ENCODE measurements at regions not wholly inside any gene's neighbourhood (a gene's known extent, or its start where the extent isn't known, plus 50 kb on each side); places are given as distances from the start of the nearest gene placed in this dataset.
"Not testable (repeated sequence)": the region's sequence is repeated elsewhere in the genome, so short reads cannot be mapped to it uniquely, and the experiment has no call there.

DNA sequence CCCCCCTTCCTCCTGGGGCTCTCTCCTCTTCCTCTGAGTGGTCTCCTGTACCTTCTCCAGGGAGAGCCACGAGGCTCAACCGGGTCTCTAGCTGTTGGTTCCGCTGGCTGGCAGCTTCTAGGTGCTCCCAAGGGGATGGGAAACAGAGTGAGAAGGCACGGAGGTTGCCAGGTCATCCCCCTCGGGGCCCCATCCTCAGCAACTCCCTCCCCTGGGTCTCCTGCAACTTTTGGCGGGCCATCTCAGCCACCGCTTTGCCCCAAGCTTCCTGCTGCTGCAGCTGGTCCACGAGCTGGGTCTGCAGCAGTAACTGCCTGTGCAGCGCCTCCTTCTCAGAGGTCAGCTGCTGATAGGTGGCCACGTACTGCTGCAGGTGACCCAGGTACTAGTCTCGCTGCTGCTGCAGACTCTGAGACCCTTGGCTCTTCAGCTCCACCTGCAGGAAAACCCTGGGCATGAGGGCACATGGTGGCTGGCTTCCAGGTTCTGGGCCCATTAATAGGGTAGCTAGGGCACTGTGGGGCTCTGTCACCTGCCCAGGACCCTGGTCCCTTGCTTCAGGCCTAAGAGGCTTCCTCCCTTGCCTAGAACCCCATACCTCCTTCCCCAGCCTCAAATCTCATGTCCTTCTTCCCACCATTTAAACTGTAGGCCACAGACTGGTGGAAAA, 160.4 kb downstream of the TBC1D2B start:
- peaks cover 52% of the 10 kb centered on the region for H3K27me3 Mint-ChIP-seq
- not testable (repeated sequence) for H3K4me1 Mint-ChIP-seq, H3K9me3 Mint-ChIP-seq, ATAC-seq, H3K4me3 Mint-ChIP-seq, H3K36me3 Mint-ChIP-seq, H3K27ac Mint-ChIP-seq

DNA sequence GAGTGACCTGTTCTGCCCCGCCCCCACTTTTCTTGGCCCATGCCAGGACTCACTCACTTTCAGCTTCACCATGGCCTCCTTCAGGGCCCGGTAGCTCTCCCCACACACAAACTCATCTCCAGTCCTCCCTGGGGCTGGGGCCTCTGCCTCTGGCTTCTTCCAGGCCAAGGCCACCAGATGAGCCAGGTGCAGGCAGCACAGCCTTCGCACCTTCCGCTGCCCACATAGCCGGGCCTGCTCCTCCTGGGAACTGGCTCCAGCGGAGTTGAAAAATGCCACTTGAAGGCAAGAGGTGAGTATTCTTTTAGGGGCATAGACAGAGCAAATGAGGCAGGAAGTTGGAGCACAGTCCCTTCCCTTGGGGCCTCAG, 161.6 kb downstream of the TBC1D2B start:
- not testable (repeated sequence) for H3K9me3 Mint-ChIP-seq, H3K4me1 Mint-ChIP-seq, ATAC-seq, H3K4me3 Mint-ChIP-seq, H3K36me3 Mint-ChIP-seq, H3K27ac Mint-ChIP-seq
- peaks cover 41% of the 10 kb centered on the region for H3K27me3 Mint-ChIP-seq

DNA sequence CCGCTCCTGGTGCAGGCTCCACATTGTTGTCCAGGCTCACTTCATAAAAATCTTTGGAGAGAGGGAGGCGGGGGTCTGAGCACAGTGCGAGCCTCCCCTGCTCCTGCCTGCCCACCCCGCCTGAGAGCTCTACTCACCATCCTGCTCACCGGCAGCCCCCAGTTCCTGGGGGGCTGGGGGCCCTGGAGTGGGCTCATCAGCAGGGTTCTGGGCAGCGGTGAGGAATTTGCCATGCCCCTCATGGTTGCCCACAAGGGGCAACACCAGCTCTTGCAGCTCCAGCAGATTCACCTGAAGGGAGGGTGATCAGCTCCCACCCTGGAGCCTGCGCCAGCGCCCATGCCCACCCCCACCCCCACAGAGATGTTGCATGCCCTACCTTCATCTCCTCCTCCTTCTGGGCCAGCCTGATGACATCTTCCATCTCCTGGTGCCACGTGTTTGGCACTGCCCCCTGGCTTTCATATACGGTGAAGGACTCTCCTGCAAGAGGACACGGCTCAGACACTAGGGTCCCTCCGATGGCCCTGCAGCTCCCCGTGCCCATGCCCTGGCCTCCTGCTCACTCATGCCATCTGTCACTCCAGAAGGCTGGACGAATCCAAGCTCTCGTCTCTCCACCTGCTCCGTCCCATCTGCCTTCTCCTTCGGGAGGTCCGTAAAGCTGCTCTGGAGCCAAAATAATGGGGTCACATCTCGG, 162.1 kb downstream of the TBC1D2B start:
- no peaks in the 10 kb centered on the region for H3K9me3 Mint-ChIP-seq
- H3K27ac Mint-ChIP-seq, result no peak overlapping the region
- no peaks in the 10 kb centered on the region for H3K36me3 Mint-ChIP-seq
- peaks cover 40% of the 10 kb centered on the region for H3K27me3 Mint-ChIP-seq
- no peak overlapping the region for H3K4me3 Mint-ChIP-seq
- no peaks in the 10 kb centered on the region for H3K4me1 Mint-ChIP-seq
- no peak for ATAC-seq

DNA sequence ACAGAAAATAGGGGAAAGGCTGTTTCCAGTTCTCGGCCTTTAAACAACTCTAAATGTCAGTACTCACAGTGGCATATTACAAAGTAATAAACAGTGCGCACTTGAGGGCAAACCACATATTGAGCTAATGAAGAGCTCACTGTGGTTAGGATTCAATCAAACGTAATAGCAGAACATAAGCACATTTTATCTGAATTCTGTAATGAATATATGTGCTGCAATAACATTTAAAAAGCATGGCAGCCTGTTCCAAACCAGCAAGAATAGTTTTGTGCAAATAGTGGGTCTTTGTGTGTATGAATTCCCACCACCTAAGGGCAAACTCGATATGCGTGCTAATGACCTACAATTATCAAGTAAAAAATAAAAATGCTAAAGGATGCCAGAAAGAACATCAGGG, 163.0 kb downstream of the TBC1D2B start:
- H3K36me3 Mint-ChIP-seq, H3K9me3 Mint-ChIP-seq, H3K27ac Mint-ChIP-seq, ATAC-seq, H3K4me3 Mint-ChIP-seq, H3K4me1 Mint-ChIP-seq: not testable (repeated sequence)
- peaks cover 38% of the 10 kb centered on the region for H3K27me3 Mint-ChIP-seq

DNA sequence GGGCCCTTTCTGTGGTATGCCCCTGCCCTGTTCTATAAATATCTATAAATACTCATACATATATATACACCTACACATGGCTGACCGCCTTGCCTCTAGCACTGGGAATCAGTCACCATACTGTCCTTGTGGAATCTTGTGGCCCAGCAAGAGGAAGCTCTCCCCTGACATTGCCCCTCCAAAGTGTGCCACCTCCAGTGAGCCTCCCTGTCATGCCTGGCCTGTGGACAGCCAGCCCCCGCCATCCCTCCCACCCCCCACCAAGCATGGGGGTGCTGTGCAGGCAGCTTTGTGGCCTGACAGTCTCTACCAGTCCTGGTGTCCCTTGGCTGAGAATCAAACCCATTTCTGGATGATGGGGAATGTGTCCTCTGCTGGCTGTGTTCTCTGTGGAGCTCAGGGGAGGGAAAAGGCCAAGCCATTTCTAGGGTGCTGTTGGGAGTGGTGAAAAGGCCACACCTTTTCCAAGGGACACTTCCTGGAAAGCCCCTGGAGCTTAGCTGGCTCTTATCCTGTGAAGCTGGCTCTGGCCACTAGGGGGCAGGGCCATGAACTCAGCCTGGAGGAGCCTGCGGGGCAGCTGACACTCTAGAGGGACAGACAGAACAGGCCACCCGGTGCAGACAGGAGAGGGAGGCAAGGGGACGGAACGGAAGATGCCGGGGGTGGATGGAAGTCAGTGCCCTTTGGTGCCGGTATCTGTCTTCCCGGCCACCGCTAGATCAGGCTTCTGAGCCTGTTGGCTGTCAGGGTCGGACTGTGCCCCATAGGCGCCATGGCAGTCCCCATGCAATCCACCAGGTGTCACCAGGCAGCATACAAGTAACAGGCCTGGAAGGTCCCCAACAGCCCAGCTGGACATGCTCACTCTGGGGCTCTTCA, 167.2 kb downstream of the TBC1D2B start:
- H3K4me3 Mint-ChIP-seq, result peak overlapping the region; percentile 79
- H3K36me3 Mint-ChIP-seq, H3K9me3 Mint-ChIP-seq, H3K4me1 Mint-ChIP-seq: not testable (repeated sequence)
- peaks cover 43% of the 10 kb centered on the region for H3K27me3 Mint-ChIP-seq
- ATAC-seq, result peak; percentile 67
- H3K27ac Mint-ChIP-seq, result peak overlapping the region; percentile 57

DNA sequence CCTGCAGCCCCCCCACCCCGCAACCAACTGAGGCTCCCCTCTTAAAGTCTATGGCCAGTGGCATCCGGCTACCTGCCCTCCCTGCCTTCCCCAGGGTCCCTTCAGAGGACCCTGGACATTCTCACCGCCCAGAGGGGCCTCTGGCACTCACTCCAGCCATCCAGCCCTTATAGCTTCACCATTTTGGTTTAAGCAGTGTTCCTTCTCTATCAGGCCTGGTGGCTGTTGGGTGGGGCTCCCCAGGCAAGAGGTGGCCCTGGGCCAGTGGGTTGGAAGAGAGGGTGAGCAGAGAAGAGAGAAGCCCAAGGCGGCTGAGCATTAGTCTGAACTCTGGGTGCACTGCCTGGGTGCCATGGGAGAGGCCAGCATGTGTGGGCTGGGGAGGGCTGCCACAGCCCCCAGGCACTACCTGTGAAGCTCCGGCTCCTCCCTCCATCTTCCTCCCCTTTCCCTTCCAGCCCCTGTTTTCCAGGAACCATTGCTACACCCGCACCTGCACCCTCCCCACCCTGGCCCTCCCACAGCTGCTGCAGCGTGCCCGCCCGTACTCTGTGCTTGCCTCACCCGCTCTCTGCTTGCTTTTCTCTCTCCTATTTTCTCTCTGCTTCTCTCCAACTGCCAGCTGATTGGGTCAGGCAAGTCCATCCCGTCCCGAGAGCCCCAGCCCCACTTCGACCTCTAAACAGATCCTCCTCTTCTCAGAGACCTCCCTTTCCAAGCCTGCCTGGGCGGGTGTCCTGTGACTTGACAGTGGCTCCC, 168.2 kb downstream of the TBC1D2B start:
- Mint-ChIP-seq H3K4me1 (no peaks in the 10 kb centered on the region), H3K36me3 (no peaks in the 10 kb centered on the region), H3K9me3 (no peaks in the 10 kb centered on the region), H3K27ac (no peak overlapping the region), H3K27me3 (peaks cover 49% of the 10 kb centered on the region), H3K4me3 (no peak overlapping the region)
- ATAC-seq, result no peak

DNA sequence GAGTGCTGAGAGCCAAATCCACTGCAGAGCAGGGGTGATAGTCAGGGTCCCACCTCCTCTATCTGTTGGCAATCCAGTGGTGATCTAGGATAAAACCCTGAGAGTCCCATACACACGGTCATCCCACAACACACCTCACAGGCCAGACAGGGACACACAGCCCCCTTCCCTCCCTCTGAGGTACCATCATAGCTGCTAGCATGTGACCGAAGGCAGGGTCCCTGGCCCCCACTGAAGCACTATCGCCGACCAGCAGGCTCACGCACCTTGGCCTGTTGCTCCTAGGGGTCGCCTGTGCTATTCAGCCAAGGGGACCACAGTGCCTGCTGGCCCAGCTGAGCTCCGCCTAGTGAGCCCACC, 168.8 kb downstream of the TBC1D2B start:
- H3K27me3 Mint-ChIP-seq, result peaks cover 51% of the 10 kb centered on the region
- H3K4me3 Mint-ChIP-seq, ATAC-seq, H3K36me3 Mint-ChIP-seq, H3K27ac Mint-ChIP-seq, H3K4me1 Mint-ChIP-seq, H3K9me3 Mint-ChIP-seq: not testable (repeated sequence)

DNA sequence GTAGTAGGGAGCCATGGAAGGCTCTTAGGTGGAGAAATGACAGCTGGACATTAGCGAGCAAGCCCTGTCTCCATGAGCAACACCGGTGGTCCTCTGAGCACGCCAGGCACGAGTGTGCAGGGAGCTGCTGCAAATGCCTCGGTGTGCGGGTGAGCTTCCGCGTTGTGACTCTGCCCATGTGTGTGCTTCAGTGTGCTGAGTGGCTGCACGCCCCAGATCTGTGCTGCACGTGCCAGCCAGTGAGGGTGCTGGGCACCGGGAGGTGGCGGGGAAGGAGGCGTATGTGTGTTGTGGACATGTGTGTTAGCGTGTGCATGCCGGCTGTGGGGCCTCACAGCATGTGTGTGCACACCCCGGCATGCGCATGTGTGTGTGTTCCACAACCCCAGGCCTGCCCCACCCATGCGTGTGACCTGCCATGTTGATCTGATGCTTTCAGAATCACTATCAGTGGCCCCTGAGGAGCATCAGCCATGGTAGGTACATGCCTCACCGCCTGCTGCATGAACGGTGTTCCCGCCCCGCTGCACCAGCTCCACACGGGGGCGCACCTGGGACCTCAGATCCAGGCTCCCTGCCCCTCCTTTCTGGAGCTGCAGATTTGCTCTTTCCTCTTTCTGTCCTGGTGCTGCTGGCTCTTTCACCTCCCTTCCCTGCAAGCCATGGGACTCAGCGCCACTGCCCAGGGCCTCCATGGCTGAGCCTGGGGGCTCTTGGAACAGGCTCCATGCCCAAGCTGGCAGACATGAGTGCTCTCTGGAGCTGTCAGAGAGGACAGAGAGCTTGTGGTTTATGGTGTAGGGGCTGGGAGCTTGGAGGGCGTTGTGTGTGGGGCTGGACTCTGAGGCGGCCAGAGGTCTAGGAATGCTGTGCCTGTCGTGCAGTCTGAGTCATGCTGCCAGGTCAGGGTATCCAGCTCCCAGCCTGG, 169.4 kb downstream of the TBC1D2B start:
- Mint-ChIP-seq H3K27me3 (peaks cover 51% of the 10 kb centered on the region), H3K9me3 (no peaks in the 10 kb centered on the region), H3K36me3 (no peaks in the 10 kb centered on the region), H3K4me1 (no peaks in the 10 kb centered on the region), H3K27ac (no peak overlapping the region), H3K4me3 (no peak overlapping the region)
- peak; percentile 67 for ATAC-seq

DNA sequence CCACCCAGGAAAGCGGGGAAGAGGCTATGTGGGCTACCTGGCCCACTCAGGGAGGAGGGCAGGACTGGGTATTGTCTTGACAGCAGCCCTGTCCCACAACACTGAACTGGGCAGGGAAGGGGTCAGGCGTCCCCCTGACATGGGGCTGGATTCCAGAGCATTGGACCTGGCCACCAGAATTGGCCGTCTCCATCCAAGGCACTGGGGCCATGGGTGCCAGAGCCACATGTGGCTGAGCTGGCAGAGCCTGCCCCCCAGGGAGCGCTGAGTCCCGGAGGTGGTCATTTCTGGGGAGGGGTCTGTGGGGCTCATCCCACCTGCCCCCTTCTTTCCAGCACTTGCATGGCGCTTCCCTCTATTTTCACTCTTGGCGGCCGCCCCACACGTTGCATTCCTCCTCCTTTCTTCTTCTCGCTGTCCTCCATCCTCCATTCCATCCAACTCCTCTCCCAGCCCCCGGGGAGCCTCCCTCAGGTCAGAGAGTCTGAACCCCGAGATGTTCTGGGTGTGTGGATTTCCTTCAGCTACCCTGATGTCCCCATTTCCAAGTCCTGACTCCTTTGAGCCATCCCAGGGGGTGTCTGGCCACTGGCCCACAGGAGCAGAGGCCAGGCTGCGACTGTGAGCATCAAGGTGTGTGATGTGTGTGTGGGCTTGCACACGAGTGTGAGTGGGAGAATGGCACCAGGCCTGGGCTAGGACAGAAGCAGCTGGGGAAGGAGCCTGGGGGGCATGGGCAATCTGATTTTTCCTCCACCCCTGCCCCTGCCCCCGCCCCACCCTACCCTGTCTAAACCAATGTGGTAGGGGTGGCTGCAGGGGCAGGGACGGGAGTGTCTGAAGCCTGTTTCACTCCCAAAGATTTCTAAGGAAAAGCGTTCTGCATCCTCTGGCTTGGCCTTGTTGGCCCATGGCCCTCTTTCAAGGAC, 171.2 kb downstream of the TBC1D2B start:
- not testable (repeated sequence) for H3K4me1 Mint-ChIP-seq, H3K4me3 Mint-ChIP-seq, H3K9me3 Mint-ChIP-seq, ATAC-seq, H3K36me3 Mint-ChIP-seq, H3K27ac Mint-ChIP-seq
- peaks cover 51% of the 10 kb centered on the region for H3K27me3 Mint-ChIP-seq

DNA sequence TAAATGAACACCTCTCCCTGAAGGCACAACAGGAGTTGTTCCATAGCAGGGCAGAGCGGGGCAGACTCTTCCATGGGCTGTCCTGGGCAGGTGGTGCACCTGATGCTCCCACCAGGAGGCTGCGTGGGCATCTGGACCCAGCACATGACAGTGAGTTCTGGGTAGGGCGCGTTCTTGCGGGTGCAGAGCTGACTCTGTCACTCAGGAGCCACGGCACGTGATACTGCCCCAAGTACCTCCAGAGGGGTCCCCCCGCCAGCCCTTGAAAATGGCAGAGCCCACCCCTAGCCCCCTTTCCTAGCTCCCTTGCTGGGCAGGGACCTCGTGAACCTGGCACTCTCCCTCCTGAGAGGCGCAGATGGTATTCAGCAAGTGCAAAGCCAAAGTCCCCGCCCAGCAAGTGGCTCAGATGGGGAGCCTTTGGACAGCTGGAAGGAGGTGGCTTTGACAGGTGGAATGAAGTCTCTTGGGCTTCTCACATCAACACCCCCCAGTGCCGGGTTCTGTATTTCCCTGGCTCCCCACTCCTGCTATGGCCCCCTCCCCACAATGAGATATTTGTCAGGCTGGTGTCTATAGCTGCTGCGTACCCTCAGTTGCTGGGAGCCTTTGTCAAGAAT, 172.1 kb downstream of the TBC1D2B start:
- H3K36me3 Mint-ChIP-seq, result no peaks in the 10 kb centered on the region
- no peaks in the 10 kb centered on the region for H3K4me1 Mint-ChIP-seq
- H3K27ac Mint-ChIP-seq, result no peak overlapping the region
- H3K27me3 Mint-ChIP-seq, result peaks cover 51% of the 10 kb centered on the region
- no peak overlapping the region for H3K4me3 Mint-ChIP-seq
- H3K9me3 Mint-ChIP-seq, result no peaks in the 10 kb centered on the region
- ATAC-seq, result no peak

DNA sequence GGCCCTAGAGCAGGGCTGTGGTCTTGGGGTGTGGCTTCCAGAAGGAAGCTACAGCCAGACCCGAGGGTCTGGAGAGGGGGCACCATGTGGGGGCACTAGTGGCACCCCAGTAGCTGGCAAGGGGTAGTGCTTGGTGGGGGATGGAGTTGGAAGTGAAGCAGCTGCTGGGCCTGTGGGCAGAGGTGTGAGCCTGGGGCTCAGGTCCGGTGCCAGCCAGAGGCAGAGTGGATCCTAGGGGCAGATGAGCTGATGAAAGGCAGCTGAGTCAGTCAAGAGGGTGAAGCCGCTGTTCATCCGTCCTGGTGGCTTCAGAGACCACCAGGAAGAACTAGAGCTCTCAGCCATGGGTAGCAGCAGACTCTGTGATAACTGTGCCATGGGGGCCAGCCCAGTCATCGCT, 172.6 kb downstream of the TBC1D2B start:
- no peak overlapping the region for H3K27ac Mint-ChIP-seq

DNA sequence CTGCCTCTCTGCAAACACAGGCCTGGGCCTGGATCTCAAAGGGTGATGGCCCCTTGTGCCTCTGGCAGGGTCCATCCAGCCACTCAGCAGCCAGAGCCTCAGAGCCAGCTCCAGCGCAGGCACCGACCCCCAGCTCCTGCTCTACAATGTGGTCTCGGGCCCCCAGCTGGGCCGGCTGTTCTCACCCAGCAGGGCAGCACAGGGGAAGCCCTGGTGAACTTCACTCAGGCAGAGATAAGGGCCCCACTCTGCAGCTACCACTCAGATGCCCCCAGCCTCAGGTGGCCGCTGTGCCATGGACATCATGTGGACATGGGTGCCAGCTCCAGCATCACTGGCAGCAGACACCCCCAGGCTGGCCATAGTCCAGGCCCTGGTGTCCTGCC, 173.1 kb downstream of the TBC1D2B start:
- no peaks in the 10 kb centered on the region for H3K36me3 Mint-ChIP-seq
- H3K9me3 Mint-ChIP-seq, result no peaks in the 10 kb centered on the region
- H3K27me3 Mint-ChIP-seq, result peaks cover 44% of the 10 kb centered on the region
- no peak overlapping the region for H3K4me3 Mint-ChIP-seq
- no peak for ATAC-seq
- no peaks in the 10 kb centered on the region for H3K4me1 Mint-ChIP-seq
- H3K27ac Mint-ChIP-seq, result no peak overlapping the region

More for the DNA sequence above, 172.6 kb downstream of the TBC1D2B start:
- Mint-ChIP-seq H3K36me3 (no peaks in the 10 kb centered on the region), H3K27me3 (peaks cover 49% of the 10 kb centered on the region), H3K4me3 (no peak overlapping the region), H3K4me1 (no peaks in the 10 kb centered on the region), H3K9me3 (no peaks in the 10 kb centered on the region)
- ATAC-seq, result no peak

DNA sequence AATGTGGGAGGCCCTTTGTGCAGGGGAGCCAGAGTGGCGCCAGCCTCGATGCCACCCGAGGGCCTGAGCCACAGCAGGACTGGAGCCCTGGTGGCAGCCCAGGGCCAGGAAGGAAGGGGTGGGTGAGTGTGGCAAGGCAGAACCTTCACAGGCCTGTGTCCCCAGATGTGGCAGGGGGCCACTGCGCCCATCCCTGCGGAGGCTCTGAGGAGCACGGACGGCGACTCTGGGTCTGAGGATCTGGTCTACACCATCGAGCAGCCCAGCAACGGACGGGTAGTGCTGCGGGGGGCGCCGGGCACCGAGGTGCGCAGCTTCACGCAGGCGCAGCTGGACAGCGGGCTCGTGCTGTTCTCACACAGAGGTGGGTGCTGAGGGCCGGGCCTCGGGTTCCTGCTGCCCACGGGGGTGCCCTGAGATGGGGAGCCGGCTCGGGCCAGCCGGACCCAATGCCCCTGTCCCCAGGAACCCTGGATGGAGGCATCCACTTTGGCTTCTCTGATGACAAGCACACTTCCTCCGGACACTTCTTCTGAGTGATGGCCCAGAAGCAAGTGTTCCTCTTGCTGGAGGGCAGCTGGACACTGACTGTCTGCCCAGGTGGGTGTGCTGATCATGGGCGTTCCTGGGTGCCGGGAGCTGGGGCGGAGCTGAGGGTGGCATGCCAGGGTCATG, 173.6 kb downstream of the TBC1D2B start:
- not testable (repeated sequence) for H3K4me3 Mint-ChIP-seq, H3K9me3 Mint-ChIP-seq, ATAC-seq, H3K36me3 Mint-ChIP-seq, H3K4me1 Mint-ChIP-seq, H3K27ac Mint-ChIP-seq
- H3K27me3 Mint-ChIP-seq, result peaks cover 39% of the 10 kb centered on the region

Data from stimulated activated memory B cell treated with anti-CD40 and anti-IgM and Interleukin-4, amounts not matched to agents 10 μg/mL and 1 μg/mL and 100 μg/mL, for 72 hours (primary cell).